Gastrocnemius medialis (tissue), 4 donors: ENCODE measurements at regions not wholly inside any gene's neighbourhood (a gene's known extent, or its start where the extent isn't known, plus 50 kb on each side); places are given as distances from the start of the nearest gene placed in this dataset.

Source experiments
- POLR2A ChIP-seq, 2 donors: fragments of 450-650 bp; IDR thresholded peaks; one replicate each; pipeline ENCODE4 v1.6.1; 2017; ENCODE audit warnings: antibody characterized with exemption in 2 of 2, mild to moderate bottlenecking in 2 of 2, moderate library complexity in 2 of 2
- TF ChIP-seq, protein P1 (sequence below), 5 experiments: fragments of 450-650 bp in 3 of 5; fragments of 200-600 bp in 2 of 5; sonication (generic) in 2 of 5; IDR thresholded peaks in 4 of 5; conservative IDR thresholded peaks in 1 of 5; 1 replicate in 4 of 5; 2 replicates in 1 of 5; pipeline ENCODE4 v1.5.1; 2016 to 2019; ENCODE audit warnings: antibody characterized with exemption in 5 of 5, mild to moderate bottlenecking in 3 of 5, moderate library complexity in 3 of 5

DNA sequence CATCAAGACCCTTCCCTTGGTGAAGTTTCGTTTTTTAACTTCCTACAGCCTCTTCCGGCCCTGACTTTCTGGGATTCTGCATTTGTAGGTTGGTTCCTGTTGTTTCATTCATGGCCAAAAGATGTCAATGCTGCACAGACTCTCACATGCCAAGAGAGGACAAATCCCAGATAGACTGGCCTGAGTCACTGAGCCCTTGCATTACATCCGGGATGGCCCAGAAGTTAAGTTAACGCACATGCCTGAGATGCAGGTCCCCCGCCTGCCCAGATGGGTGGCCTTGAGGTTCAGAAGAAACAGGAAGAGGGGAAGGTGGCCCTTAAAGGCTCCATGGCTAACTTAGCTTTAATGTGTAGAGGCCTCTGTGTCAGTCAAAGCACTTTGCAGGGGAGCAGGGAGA, 51.6 kb upstream of the SRGAP3 start:
- TF ChIP-seq, protein P1, sequence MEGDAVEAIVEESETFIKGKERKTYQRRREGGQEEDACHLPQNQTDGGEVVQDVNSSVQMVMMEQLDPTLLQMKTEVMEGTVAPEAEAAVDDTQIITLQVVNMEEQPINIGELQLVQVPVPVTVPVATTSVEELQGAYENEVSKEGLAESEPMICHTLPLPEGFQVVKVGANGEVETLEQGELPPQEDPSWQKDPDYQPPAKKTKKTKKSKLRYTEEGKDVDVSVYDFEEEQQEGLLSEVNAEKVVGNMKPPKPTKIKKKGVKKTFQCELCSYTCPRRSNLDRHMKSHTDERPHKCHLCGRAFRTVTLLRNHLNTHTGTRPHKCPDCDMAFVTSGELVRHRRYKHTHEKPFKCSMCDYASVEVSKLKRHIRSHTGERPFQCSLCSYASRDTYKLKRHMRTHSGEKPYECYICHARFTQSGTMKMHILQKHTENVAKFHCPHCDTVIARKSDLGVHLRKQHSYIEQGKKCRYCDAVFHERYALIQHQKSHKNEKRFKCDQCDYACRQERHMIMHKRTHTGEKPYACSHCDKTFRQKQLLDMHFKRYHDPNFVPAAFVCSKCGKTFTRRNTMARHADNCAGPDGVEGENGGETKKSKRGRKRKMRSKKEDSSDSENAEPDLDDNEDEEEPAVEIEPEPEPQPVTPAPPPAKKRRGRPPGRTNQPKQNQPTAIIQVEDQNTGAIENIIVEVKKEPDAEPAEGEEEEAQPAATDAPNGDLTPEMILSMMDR (IDR thresholded peaks at IDR 0.05 in 4 of 5, conservative IDR thresholded peaks at IDR 0.05 in 1 of 5) = no peak
- no peak for TF ChIP-seq POLR2A (IDR thresholded peaks at IDR 0.05)
